HEK293 (cell line): ENCODE measurements at regions not wholly inside any gene's neighbourhood (a gene's known extent, or its start where the extent isn't known, plus 50 kb on each side); places are given as distances from the start of the nearest gene placed in this dataset.

ENCODE experiments used
- KLF9 ChIP-seq: fragments of 450-650 bp; formaldehyde crosslinking; IDR thresholded peaks from 2 replicates; pipeline ENCODE4 v1.5.1; 2016; ENCODE audit warnings: missing biosample characterization, missing genetic modification characterization, low read depth
- ZNF112 ChIP-seq: fragments of 450-650 bp; formaldehyde crosslinking; IDR thresholded peaks from 2 replicates; pipeline ENCODE4 v1.5.0; 2017; ENCODE audit warnings: missing biosample characterization, missing genetic modification characterization
- ZNF114 ChIP-seq: fragments of 450-650 bp; formaldehyde crosslinking; IDR thresholded peaks from 2 replicates; pipeline ENCODE4 v1.5.0; 2017; ENCODE audit warnings: missing biosample characterization, missing genetic modification characterization
- ZNF549 ChIP-seq: fragments of 450-650 bp; IDR thresholded peaks from 2 replicates; pipeline ENCODE4 v1.5.1; 2018; ENCODE audit warnings: missing biosample characterization, missing genetic modification characterization, mild to moderate bottlenecking, inconsistent platforms, moderate library complexity
- ZNF600 ChIP-seq: fragments of 450-650 bp; formaldehyde crosslinking; IDR thresholded peaks from 2 replicates; pipeline ENCODE4 v1.5.1; 2016; ENCODE audit warnings: missing biosample characterization, missing genetic modification characterization
- ZNF610 ChIP-seq: fragments of 450-650 bp; formaldehyde crosslinking; IDR thresholded peaks from 2 replicates; pipeline ENCODE4 v1.5.1; 2016; ENCODE audit warnings: missing biosample characterization, missing genetic modification characterization, borderline replicate concordance
- TF ChIP-seq, protein P1 (sequence below): fragments of 450-650 bp; formaldehyde crosslinking; IDR thresholded peaks from 2 replicates; pipeline ENCODE4 v1.5.1; 2016; ENCODE audit warnings: missing biosample characterization, missing genetic modification characterization
- TF ChIP-seq, protein P2 (sequence below): fragments of 450-650 bp; formaldehyde crosslinking; IDR thresholded peaks from 2 replicates; pipeline ENCODE4 v1.5.1; 2016; ENCODE audit warnings: missing biosample characterization, missing genetic modification characterization, borderline replicate concordance
- TF ChIP-seq, protein P3 (sequence below): fragments of 450-650 bp; formaldehyde crosslinking; IDR thresholded peaks from 2 replicates; pipeline ENCODE4 v1.5.1; 2016; ENCODE audit warnings: missing biosample characterization, missing genetic modification characterization

DNA sequence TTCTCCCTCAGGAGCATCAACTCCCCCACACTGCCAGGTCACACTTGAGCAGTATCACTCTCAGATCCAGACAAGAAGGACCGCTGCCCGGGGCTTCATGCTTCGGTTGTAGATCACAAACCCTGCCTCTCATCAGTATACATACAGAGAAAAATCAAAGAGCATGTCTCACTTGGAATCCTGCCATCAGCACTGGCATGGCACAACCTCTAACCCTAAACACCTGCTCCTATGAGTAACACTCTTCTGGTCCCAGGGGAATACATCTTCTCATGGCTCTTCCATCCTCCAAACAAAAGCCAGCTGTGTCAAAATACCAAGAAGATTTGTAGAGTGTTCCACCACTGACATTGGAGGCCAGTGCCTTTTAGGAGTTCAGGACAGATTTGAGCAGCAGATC, 84.8 kb upstream of the MIER3 start:
- TF ChIP-seq, protein P1, sequence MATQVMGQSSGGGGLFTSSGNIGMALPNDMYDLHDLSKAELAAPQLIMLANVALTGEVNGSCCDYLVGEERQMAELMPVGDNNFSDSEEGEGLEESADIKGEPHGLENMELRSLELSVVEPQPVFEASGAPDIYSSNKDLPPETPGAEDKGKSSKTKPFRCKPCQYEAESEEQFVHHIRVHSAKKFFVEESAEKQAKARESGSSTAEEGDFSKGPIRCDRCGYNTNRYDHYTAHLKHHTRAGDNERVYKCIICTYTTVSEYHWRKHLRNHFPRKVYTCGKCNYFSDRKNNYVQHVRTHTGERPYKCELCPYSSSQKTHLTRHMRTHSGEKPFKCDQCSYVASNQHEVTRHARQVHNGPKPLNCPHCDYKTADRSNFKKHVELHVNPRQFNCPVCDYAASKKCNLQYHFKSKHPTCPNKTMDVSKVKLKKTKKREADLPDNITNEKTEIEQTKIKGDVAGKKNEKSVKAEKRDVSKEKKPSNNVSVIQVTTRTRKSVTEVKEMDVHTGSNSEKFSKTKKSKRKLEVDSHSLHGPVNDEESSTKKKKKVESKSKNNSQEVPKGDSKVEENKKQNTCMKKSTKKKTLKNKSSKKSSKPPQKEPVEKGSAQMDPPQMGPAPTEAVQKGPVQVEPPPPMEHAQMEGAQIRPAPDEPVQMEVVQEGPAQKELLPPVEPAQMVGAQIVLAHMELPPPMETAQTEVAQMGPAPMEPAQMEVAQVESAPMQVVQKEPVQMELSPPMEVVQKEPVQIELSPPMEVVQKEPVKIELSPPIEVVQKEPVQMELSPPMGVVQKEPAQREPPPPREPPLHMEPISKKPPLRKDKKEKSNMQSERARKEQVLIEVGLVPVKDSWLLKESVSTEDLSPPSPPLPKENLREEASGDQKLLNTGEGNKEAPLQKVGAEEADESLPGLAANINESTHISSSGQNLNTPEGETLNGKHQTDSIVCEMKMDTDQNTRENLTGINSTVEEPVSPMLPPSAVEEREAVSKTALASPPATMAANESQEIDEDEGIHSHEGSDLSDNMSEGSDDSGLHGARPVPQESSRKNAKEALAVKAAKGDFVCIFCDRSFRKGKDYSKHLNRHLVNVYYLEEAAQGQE (tag by site-specific recombination) = no peak
- no peak for TF ChIP-seq ZNF549 (tag by site-specific recombination)
- TF ChIP-seq ZNF610 = no peak
- TF ChIP-seq, protein P2, sequence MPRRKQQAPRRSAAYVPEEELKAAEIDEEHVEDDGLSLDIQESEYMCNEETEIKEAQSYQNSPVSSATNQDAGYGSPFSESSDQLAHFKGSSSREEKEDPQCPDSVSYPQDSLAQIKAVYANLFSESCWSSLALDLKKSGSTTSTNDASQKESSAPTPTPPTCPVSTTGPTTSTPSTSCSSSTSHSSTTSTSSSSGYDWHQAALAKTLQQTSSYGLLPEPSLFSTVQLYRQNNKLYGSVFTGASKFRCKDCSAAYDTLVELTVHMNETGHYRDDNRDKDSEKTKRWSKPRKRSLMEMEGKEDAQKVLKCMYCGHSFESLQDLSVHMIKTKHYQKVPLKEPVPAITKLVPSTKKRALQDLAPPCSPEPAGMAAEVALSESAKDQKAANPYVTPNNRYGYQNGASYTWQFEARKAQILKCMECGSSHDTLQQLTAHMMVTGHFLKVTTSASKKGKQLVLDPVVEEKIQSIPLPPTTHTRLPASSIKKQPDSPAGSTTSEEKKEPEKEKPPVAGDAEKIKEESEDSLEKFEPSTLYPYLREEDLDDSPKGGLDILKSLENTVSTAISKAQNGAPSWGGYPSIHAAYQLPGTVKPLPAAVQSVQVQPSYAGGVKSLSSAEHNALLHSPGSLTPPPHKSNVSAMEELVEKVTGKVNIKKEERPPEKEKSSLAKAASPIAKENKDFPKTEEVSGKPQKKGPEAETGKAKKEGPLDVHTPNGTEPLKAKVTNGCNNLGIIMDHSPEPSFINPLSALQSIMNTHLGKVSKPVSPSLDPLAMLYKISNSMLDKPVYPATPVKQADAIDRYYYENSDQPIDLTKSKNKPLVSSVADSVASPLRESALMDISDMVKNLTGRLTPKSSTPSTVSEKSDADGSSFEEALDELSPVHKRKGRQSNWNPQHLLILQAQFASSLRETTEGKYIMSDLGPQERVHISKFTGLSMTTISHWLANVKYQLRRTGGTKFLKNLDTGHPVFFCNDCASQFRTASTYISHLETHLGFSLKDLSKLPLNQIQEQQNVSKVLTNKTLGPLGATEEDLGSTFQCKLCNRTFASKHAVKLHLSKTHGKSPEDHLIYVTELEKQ = no peak
- no peak for TF ChIP-seq ZNF112 (tag by site-specific recombination)
- no peak for TF ChIP-seq KLF9 (tag by site-specific recombination)
- no peak for TF ChIP-seq ZNF114 (tag by site-specific recombination)
- TF ChIP-seq, protein P3, sequence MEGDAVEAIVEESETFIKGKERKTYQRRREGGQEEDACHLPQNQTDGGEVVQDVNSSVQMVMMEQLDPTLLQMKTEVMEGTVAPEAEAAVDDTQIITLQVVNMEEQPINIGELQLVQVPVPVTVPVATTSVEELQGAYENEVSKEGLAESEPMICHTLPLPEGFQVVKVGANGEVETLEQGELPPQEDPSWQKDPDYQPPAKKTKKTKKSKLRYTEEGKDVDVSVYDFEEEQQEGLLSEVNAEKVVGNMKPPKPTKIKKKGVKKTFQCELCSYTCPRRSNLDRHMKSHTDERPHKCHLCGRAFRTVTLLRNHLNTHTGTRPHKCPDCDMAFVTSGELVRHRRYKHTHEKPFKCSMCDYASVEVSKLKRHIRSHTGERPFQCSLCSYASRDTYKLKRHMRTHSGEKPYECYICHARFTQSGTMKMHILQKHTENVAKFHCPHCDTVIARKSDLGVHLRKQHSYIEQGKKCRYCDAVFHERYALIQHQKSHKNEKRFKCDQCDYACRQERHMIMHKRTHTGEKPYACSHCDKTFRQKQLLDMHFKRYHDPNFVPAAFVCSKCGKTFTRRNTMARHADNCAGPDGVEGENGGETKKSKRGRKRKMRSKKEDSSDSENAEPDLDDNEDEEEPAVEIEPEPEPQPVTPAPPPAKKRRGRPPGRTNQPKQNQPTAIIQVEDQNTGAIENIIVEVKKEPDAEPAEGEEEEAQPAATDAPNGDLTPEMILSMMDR (tag by site-specific recombination) = no peak
- TF ChIP-seq ZNF600 = no peak
